ENCODE measurements at regions not wholly inside any gene's neighbourhood (a gene's known extent, or its start where the extent isn't known, plus 50 kb on each side); places are given as distances from the start of the nearest gene placed in this dataset.

- H3K9ac ChIP-seq (ENCODE audit: insufficient read depth in 1 of 2, low read depth in 2 of 2, low read length in 2 of 2), result no peak overlapping the region
- H3K27me3 ChIP-seq (ENCODE audit: control insufficient read depth in 2 of 2, insufficient read depth in 2 of 2, low read length in 2 of 2), result no peaks in the 10 kb centered on the region
- no peaks in the 10 kb centered on the region for H3K36me3 ChIP-seq (ENCODE audit: control insufficient read depth, insufficient read depth, low read length)
- in situ Hi-C loops (cut with MboI) (no loop called here), intact Hi-C loops (cut with micrococcal nuclease) (no loop called here)
- ChIA-PET POLR2A (no interaction called here), CTCF (ENCODE audit: low intra/inter-chr PET ratio) (no interaction called here)
- H3K4me3 ChIP-seq, result no peak overlapping the region
- H3K9me3 ChIP-seq (replicated peaks; ENCODE audit: control insufficient read depth, insufficient read depth, low read depth, low read length), result no peaks in the 10 kb centered on the region
- H3K4me2 ChIP-seq (ENCODE audit: insufficient read depth, low read length), result no peak overlapping the region
- WGBS (ENCODE audit: insufficient coverage, low coverage, missing lambda C conversion rate), result 0% methylated on average over 3 of the region's 3 CpGs
- no peak overlapping the region for H2AFZ ChIP-seq (ENCODE audit: low read depth, low read length)
- no peaks in the 10 kb centered on the region for H3K4me1 ChIP-seq (replicated peaks in 1 of 2; ENCODE audit: control insufficient read depth in 2 of 2, insufficient read depth in 2 of 2, low read length in 2 of 2)
- no peaks in the 10 kb centered on the region for H3K9me1 ChIP-seq (ENCODE audit: control insufficient read depth, insufficient read depth, low read length)
- DNase-seq (ENCODE audit: extremely low read depth in 1 of 4, low spot score in 3 of 4) (no peak), FAIRE-seq (no peak), ATAC-seq (no peak)
- BruUV-seq (replicated peaks), result no TSS peak
- H4K20me1 ChIP-seq (replicated peaks; ENCODE audit: control insufficient read depth, insufficient read depth, low read length), result no peaks in the 10 kb centered on the region
- H3K79me2 ChIP-seq (ENCODE audit: control insufficient read depth, insufficient read depth, low read length), result no peaks in the 10 kb centered on the region
- H3K27ac ChIP-seq (ENCODE audit: extremely low read depth, low read depth, low read length), result no peak overlapping the region
- TF ChIP-seq NCOA6 (IDR thresholded peaks at IDR 0.05), result no peak
- no peak for TF ChIP-seq PHF8 (IDR thresholded peaks at IDR 0.05; ENCODE audit: borderline replicate concordance, low read length)
- no peak for TF ChIP-seq TCFL5 (CRISPR knock-in tag; conservative IDR thresholded peaks at IDR 0.05)
- no peak for TF ChIP-seq MYC (IDR thresholded peaks at IDR 0.05; ENCODE audit: low read depth, low read length)
- no peak for TF ChIP-seq MYC (CRISPR knock-in tag; IDR thresholded peaks at IDR 0.05; ENCODE audit: borderline replicate concordance, low read depth)
- no peak for TF ChIP-seq SMARCE1 (IDR thresholded peaks at IDR 0.05)
- TF ChIP-seq ZNF175 (CRISPR knock-in tag; IDR thresholded peaks at IDR 0.05; ENCODE audit: low read depth), result no peak
- no peak for TF ChIP-seq REST (IDR thresholded peaks at IDR 0.05; ENCODE audit: borderline replicate concordance)
- no peak for TF ChIP-seq REST (CRISPR knock-in tag; IDR thresholded peaks at IDR 0.05; ENCODE audit: low read depth)
- no peak for TF ChIP-seq MYNN (IDR thresholded peaks at IDR 0.05)
- TF ChIP-seq MYNN (CRISPR knock-in tag; IDR thresholded peaks at IDR 0.05), result no peak
- TF ChIP-seq NR0B1 (IDR thresholded peaks at IDR 0.05; ENCODE audit: partially characterized antibody), result no peak
- TF ChIP-seq ZNF764 (CRISPR knock-in tag; IDR thresholded peaks at IDR 0.05; ENCODE audit: low read depth), result no peak
- no peak for TF ChIP-seq TEAD2 (tag; IDR thresholded peaks at IDR 0.05)
- no peak for TF ChIP-seq ZBTB43 (CRISPR knock-in tag; IDR thresholded peaks at IDR 0.05)
These were observed 146.7 kb upstream of the SMIM21 start for GRCh38 chr18:75574187-75574586.

Measured in K562 (cell line).